Limb (tissue), 2 donors: ENCODE measurements at regions not wholly inside any gene's neighbourhood (a gene's known extent, or its start where the extent isn't known, plus 50 kb on each side); places are given as distances from the start of the nearest gene placed in this dataset.
A peak's percentile ranks its signal among the peaks of the same experiment; 100 is the strongest.

Source experiments
- DNase-seq, 2 donors: peaks; one replicate each; pipeline ENCODE4 v3.0.0-alpha.2; 2016; ENCODE audit errors: extremely low spot score in 2 of 2

GRCh38 chr4:41427306-41427882 is 110.6 kb upstream of the LIMCH1 start:
- no peak for DNase-seq

GRCh38 chr4:41427931-41428600 is 109.9 kb upstream of the LIMCH1 start:
- no peak for DNase-seq

DNA sequence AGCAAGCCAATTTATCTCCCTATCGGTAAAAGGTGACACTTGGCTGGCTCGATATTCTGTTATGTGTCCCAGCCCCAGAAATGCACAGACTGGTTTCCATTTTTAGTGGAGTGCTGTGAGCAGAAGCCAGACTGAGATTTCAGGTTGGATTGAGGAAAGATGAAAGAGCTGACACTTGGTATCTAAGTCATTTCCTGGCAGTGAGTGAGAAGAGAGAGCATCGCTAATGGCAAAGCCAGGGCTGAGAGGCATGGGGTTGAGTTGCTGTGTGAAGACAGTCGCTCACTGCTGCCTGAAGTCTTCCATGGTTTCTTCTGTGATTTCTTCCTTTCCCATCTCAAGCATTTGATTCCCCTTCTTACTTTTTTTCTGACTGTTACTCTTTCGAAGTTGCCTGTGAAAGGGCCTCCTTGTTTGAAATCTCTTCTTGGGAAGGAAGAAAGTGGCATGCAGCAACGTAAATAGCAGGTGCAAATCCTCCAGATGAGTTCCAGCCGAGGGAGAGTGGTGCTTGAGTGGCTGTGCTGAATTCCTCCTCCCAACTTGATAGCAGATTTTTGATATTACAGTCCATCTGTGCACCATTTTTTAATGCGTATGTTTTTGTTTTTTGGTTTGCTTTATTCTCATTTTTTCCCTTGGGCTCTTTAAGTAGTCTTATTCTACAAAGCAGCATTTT is 109.2 kb upstream of the LIMCH1 start:
- DNase-seq = peak in 1 of 2 donors; percentile 35

DNA sequence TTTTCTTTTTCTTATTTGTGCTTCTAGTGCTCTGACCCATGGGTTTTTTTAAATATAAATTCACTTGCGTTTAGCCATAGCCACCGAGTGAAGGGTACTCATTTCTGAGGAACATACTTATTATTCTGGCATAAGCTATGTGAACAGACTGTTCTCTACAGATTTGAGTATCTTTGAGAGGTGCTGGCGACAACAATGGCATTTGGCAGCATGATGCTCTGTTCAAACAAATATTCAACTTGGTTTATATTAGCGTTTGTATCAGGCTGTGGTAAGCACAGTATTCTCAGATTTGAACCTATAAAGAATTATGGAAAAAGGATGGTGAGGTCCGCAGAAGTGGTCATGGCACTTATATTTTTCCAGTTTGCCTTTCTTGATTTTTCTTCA is 108.7 kb upstream of the LIMCH1 start:
- no peak for DNase-seq

DNA sequence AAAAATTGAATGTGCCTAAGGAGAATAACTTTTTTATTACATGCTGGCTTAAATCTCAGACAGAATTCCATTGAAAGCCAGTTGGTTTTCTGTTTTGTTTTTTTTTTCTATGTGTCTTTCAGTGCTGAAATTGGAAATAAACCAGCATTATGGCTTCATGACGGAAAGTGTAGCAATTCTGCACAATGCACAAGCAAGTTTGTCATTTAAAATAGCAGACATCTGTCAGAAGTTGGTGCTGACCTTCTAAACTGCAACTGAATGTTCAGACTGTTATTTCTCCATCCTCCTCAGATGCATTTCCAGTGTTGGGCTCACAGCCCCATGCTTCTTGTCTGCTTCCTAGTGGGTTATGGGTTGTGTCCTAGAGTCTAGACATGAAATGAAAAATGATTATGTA is 107.2 kb upstream of the LIMCH1 start:
- no peak for DNase-seq

DNA sequence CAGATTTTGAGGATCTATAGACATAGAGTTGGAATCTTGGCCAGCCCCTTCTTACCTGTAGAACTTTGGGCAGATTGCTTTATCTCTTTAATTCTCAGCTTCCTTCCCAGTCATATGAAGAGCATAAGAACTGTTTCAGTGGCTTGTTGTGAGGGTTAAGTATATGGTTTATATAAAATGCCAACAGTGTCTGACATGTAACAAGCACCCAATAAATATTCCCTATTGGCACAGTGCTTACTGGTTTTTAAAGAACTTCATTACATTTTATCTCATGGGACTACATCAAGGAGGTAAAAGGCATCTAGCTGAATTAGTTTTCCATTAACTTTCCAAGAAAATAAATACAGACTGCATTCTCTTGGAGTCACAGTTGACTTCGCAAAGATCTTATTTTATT is 106.7 kb upstream of the LIMCH1 start:
- DNase-seq = no peak

DNA sequence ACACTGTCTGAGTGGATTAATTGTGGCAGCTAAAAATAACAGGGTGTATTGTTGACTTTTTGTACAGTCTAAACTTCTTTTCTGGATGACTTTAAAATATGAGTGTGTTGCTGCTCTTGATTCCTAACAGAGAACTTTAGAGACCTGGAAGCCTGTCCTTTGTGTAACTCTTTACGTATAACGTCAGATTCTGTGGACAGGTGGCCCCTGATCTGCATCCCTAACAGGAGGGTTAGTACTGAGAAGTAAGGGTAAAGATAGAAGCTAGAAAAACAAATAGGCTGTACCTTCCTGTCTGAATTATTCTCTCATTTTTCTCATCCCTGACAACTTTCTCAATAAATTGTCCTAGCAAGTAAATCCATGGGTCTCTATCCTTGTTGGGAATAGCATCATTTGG is 105.7 kb upstream of the LIMCH1 start:
- no peak for DNase-seq

GRCh38 chr4:41432881-41433280 is 105.1 kb upstream of the LIMCH1 start:
- DNase-seq = no peak

DNA sequence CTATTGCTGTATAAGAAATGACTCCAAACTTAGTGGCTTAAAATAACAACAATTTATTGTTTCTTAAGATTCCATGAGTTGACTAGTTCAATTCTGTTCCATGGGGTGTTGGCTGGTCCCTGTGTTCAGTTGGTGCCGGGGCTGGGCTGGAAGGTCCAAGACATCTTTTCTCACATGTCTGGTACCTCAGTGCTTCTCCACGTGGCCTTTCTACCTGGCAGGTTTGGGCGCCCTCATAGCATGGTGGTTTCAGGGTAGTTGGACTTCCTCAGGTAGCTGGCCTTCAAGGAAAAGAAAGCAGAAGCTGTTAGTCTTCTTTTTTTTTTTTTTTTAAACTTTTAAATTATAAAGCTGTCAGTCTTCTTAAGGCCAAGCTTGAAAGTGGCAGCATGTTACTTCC is 104.6 kb upstream of the LIMCH1 start:
- DNase-seq = no peak

GRCh38 chr4:41435510-41435909 is 102.4 kb upstream of the LIMCH1 start:
- no peak for DNase-seq

DNA sequence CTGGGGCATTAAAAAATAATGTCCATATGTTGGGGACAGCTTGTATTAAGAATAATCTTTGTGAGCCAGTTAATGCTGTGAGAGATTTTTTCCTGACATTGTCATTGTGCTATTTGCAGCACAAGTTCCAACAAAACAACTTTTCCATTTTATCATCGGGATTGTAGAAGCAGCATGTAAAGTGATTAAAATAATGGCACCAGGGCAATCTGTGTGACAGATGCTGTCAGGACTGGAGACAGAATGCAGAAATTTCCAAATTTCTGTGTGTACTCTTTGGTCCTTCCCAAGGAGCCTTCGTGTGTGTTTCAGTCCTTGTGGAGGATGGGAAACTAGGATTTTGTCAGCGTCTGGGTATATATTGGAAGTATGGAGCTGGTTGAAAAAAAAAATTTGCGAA is 101.5 kb upstream of the LIMCH1 start:
- DNase-seq = no peak

- DNase-seq = no peak
Measured at GRCh38 chr4:41437111-41437536, 100.8 kb upstream of the LIMCH1 start.

DNA sequence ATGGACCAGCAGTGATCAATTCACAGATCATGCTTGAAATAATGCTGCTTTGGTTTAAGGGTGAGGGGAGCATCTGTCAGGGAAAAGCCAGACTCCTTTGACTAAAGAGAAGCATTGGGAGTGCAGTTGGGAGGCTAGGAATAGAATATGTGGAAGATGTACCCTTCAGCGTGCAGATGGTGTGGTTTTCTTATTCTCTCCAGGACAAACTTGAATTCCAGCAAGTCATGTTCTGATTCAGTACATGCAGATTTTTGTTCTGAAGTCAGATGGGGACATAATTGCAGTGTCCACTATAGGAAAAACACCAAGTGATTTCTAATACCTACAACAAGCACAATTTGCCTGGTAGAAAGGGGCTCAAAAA is 99.0 kb upstream of the LIMCH1 start:
- no peak for DNase-seq

GRCh38 chr4:41442810-41443209 is 95.1 kb upstream of the LIMCH1 start:
- no peak for DNase-seq

GRCh38 chr4:41443340-41444079 is 94.4 kb upstream of the LIMCH1 start:
- DNase-seq = no peak

DNA sequence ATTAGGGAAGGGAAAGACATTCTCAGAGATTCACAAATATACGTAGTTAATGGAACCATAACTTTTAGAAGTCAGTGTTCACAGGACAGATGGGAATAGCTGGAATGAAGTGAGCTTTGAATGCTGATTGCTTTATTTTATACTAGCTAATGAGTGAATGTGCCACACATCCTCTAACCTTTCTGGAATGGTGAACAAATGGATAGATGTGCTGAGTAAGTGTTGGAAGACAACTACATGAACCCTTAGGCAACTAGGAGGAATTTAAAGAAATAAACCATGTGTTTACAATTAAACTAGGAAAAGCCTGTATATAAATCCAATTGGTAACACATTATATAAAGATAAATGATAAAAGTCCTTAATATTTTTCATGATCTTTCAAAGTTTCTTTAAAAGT is 91.6 kb upstream of the LIMCH1 start:
- no peak for DNase-seq

DNA sequence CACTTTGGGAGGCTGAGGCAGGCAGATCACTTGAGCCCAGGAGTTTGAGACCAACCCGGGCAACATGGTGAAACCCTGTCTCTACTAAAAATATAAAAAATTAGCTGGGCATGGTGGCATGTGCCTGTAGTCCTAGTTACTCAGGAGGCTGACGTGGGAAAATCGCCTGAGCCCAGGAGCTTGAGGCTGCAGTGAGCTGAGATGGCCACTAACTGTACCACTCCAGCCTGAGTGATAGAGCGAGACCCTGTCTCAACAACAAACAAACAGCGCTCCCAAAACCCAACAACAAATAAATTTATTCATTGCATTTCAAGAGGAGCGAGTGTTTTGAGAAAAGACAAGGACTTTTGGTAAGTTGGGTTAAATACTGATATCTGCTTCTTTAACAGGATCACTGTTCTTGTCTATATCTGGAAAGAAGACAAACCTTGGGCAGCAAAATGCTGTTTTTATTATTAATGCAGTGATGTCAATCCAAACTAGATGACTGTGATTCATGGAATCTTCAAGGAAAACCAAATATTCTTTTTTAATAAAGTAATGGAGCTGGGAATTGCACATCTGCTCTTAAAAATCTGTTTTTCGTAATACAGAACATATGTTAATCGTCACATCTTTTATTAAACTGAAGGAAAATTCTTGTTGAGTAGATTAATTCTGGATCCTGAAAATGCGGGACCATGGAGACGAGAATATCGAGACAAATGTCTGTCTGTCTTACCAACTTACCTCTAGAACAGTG is 90.8 kb upstream of the LIMCH1 start:
- no peak for DNase-seq

DNA sequence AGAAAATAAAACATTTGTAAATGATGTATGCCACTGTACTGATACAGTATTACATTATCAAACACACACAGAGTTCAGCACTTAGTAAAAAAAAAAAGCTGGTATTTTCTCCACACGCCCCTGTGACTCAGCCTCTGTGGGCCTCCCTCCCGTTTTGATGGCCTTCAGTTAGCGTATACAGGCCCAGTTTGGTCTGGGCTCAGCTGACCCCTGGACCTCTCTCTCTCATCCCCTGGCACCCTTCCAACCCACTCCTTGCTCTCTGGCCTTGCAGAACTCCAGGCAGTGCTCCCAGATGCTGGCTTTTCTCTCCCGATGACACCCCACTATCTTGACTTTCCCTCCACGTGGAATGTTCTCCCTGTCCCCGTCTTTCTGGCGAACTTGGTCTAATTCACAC is 89.0 kb upstream of the LIMCH1 start:
- no peak for DNase-seq

DNA sequence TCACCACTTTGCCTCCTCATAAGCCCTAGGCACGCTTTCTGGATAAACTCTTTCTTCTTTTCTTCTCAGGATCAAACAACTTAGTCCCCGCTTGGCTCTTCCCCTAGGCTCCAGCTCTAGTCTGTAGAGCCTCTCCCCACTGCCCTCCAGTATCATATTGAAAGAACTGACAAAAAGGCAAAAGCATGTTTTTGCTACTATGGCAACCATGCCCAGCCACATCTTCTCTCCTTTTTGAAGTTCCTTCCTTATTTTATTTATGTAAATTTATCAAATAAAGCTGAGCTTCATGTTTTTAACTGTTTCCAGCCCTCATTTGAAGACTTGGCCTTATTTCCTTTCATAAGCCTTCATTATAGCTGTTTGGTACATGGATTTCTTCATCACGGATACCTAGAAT is 86.0 kb upstream of the LIMCH1 start:
- DNase-seq = no peak

- DNase-seq = no peak
Measured at GRCh38 chr4:41452484-41453225, 85.3 kb upstream of the LIMCH1 start.

- DNase-seq = no peak
Measured at GRCh38 chr4:41454423-41454822, 83.5 kb upstream of the LIMCH1 start.
